Erythroblast (primary cell): ENCODE measurements at regions not wholly inside any gene's neighbourhood (a gene's known extent, or its start where the extent isn't known, plus 50 kb on each side); places are given as distances from the start of the nearest gene placed in this dataset.

ENCODE experiments used
- GATA1 ChIP-seq: IDR thresholded peaks from 2 replicates; pipeline ENCODE4 v1.6.1; 2011; ENCODE audit warnings: low read depth, mild to moderate bottlenecking, control low read depth, low read length, moderate library complexity
- POLR2A ChIP-seq: IDR thresholded peaks from 2 replicates; pipeline ENCODE4 v1.6.1; 2011; ENCODE audit warnings: mild to moderate bottlenecking, low read length

- TF ChIP-seq POLR2A (no peak), GATA1 (no peak)
Observed at GRCh38 chr14:38129192-38129591, 78.5 kb upstream of the SSTR1 start.
